Astrocyte (in vitro differentiated cells and primary cell): ENCODE measurements at regions not wholly inside any gene's neighbourhood (a gene's known extent, or its start where the extent isn't known, plus 50 kb on each side); places are given as distances from the start of the nearest gene placed in this dataset.

ENCODE experiments used
- DNase-seq: peaks from one replicate; pipeline ENCODE4 v3.0.0-alpha.2; 2010; ENCODE audit warnings: low read depth
- FAIRE-seq: peaks from 2 replicates; lab custom pipeline; 2011; peaks lifted over from hg19 to GRCh38; lab: Jason Lieb, UNC
- H2AFZ ChIP-seq: 2 replicates; pipeline ENCODE4 v1.6.0; 2012; ENCODE audit warnings: low read depth, low read length, inconsistent platforms
- H3K27ac ChIP-seq: 2 replicates; pipeline ENCODE4 v1.5.1; 2011; ENCODE audit warnings: low read depth, low read length, inconsistent platforms
- H3K27me3 ChIP-seq: 2 replicates; pipeline ENCODE4 v1.6.0; 2011; ENCODE audit warnings: low read length, inconsistent platforms; ENCODE audit not compliant: insufficient read depth
- H3K36me3 ChIP-seq: 2 replicates; pipeline ENCODE4 v1.5.1; 2011; ENCODE audit warnings: low read length, inconsistent platforms; ENCODE audit not compliant: insufficient read depth
- H3K4me1 ChIP-seq: 2 replicates; pipeline ENCODE4 v1.5.1; 2011; ENCODE audit warnings: low read length, inconsistent platforms; ENCODE audit not compliant: insufficient read depth
- H3K4me2 ChIP-seq: 2 replicates; pipeline ENCODE4 v1.6.0; 2012; ENCODE audit warnings: low read length, inconsistent platforms
- H3K4me3 ChIP-seq: 2 replicates; pipeline ENCODE4 v1.5.1; 2011; ENCODE audit warnings: low read depth, mild to moderate bottlenecking, low read length, inconsistent platforms; ENCODE audit not compliant: insufficient read depth
- H3K79me2 ChIP-seq: 2 replicates; pipeline ENCODE4 v1.6.0; 2012; ENCODE audit warnings: mild to moderate bottlenecking, low read length, inconsistent platforms; ENCODE audit not compliant: insufficient read depth
- H3K9ac ChIP-seq: 2 replicates; pipeline ENCODE4 v1.6.0; 2012; ENCODE audit warnings: mild to moderate bottlenecking, low read length, inconsistent platforms
- H3K9me3 ChIP-seq: 2 replicates; pipeline ENCODE4 v1.5.1; 2012; ENCODE audit warnings: low read depth, mild to moderate bottlenecking, low read length, inconsistent platforms; ENCODE audit not compliant: insufficient read depth
- H4K20me1 ChIP-seq: 2 replicates; pipeline ENCODE4 v1.6.0; 2012; ENCODE audit warnings: low read length, inconsistent platforms; ENCODE audit not compliant: insufficient read depth
- H3K27ac Mint-ChIP-seq: one replicate; pipeline ENCODE4 v1.8.0; 2021; ENCODE audit warnings: mild to moderate bottlenecking, mixed read lengths; ENCODE audit not compliant: unreplicated experiment
- H3K27me3 Mint-ChIP-seq: one replicate; pipeline ENCODE4 v1.8.0; 2021; ENCODE audit warnings: low read depth, mixed read lengths; ENCODE audit not compliant: unreplicated experiment
- H3K36me3 Mint-ChIP-seq: one replicate; pipeline ENCODE4 v1.8.0; 2021; ENCODE audit warnings: low read depth, mixed read lengths; ENCODE audit not compliant: unreplicated experiment
- H3K4me1 Mint-ChIP-seq: one replicate; pipeline ENCODE4 v1.8.0; 2021; ENCODE audit warnings: low read depth, mixed read lengths; ENCODE audit not compliant: unreplicated experiment
- H3K4me3 Mint-ChIP-seq: one replicate; pipeline ENCODE4 v1.8.0; 2021; ENCODE audit warnings: mild to moderate bottlenecking, moderate library complexity, mixed read lengths; ENCODE audit not compliant: unreplicated experiment
- H3K9me3 Mint-ChIP-seq: one replicate; pipeline ENCODE4 v1.8.0; 2021; ENCODE audit warnings: mild to moderate bottlenecking, mixed read lengths; ENCODE audit not compliant: unreplicated experiment
- EZH2 ChIP-seq: IDR thresholded peaks from 2 replicates; pipeline ENCODE4 v1.6.1; 2012; ENCODE audit warnings: mild to moderate bottlenecking, low read length, inconsistent platforms; ENCODE audit not compliant: insufficient read depth
- TF ChIP-seq, protein P1 (sequence below): IDR thresholded peaks from 2 replicates; pipeline ENCODE4 v1.5.1; 2011; ENCODE audit warnings: low read depth, mild to moderate bottlenecking, inconsistent platforms, low read length, moderate library complexity; ENCODE audit not compliant: insufficient read depth

DNA sequence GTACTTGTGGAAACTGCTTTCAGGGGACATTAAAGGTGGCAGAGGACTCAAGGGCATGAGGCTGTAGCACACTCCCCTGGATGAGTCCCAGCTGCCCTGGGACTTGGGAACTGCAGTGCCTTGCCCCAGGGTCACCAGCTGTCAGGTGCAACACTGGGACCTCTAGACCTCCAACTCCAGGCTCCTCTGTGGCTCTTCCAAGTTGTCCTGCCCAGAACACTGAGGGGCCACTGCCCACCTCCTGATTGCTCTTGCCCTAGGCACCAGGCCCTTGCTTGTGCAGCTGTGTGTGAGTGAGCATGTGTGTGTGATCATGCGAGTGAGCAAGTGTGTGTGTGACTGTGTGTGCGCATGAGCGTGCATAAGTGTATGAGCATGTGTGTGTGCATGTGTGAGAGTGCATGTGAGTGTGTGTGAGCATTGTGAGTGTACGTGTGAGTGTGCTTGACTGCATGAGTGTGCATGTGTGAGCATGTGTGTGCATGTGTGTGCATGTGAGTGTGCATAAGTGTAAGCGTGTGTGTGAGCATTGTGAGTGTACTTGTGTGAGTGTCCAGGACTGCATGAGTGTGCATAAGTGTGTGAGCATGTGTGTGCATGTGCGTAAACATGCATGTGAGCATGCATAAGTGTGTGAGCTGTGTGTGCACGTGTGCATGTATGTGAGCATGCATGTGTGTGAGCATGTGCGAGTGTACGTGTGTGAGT, 301.5 kb downstream of the NDUFA10 start:
- no peak overlapping the region for H3K27ac Mint-ChIP-seq
- Histone ChIP-seq H2AFZ (no peak overlapping the region), H4K20me1 (no peaks in the 10 kb centered on the region), H3K79me2 (no peaks in the 10 kb centered on the region), H3K27ac (no peak overlapping the region), H3K9me3 (peaks cover 11% of the 10 kb centered on the region), H3K27me3 (no peaks in the 10 kb centered on the region), H3K4me2 (no peak overlapping the region), H3K4me3 (no peak overlapping the region), H3K9ac (no peak overlapping the region), H3K4me1 (no peaks in the 10 kb centered on the region), H3K36me3 (no peaks in the 10 kb centered on the region)
- no peak for DNase-seq
- FAIRE-seq = no peak
- H3K36me3 Mint-ChIP-seq = no peaks in the 10 kb centered on the region
- H3K27me3 Mint-ChIP-seq = peaks cover 27% of the 10 kb centered on the region
- no peak overlapping the region for H3K4me3 Mint-ChIP-seq
- H3K4me1 Mint-ChIP-seq = no peaks in the 10 kb centered on the region
- H3K9me3 Mint-ChIP-seq = peaks cover 9% of the 10 kb centered on the region
- TF ChIP-seq EZH2 = no peak
- TF ChIP-seq, protein P1, sequence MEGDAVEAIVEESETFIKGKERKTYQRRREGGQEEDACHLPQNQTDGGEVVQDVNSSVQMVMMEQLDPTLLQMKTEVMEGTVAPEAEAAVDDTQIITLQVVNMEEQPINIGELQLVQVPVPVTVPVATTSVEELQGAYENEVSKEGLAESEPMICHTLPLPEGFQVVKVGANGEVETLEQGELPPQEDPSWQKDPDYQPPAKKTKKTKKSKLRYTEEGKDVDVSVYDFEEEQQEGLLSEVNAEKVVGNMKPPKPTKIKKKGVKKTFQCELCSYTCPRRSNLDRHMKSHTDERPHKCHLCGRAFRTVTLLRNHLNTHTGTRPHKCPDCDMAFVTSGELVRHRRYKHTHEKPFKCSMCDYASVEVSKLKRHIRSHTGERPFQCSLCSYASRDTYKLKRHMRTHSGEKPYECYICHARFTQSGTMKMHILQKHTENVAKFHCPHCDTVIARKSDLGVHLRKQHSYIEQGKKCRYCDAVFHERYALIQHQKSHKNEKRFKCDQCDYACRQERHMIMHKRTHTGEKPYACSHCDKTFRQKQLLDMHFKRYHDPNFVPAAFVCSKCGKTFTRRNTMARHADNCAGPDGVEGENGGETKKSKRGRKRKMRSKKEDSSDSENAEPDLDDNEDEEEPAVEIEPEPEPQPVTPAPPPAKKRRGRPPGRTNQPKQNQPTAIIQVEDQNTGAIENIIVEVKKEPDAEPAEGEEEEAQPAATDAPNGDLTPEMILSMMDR = no peak

DNA sequence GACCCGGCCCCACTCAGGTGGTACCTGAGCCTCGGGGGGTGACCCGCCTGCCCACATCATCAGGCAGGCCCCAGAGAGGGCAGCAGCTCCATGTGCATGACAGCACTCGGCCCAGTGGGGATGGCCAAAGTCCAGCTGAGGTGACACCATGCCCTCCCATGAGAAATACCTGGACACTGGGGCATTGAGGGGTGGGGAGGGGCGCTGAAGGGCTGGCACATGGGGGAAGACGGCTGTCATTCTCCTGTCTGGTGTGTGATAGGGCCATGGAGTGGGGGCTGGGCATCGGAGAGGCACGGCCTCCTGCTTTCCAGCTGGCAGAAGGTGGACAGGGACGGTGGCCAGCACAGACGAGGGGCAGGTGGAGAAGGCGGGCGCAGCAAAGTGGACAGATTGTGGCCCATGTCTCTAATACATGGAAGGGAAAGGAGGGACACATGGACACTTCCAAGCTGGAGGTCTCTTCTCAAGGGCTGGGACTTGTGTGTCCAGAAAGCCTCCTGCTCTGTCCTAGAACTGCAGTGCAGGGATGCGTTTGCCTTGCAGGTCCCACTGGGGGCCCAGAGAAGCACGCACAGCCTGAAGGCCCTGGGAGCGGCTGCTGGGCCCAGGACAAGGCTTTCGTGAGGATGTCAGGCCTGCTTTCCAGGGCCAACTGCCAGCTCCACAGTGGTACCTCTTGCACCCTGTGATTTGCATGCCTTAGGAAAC, 302.2 kb downstream of the NDUFA10 start:
- Histone ChIP-seq H3K9me3 (peaks cover 11% of the 10 kb centered on the region), H2AFZ (no peak overlapping the region), H3K4me1 (no peaks in the 10 kb centered on the region), H3K4me3 (no peak overlapping the region), H3K27me3 (no peaks in the 10 kb centered on the region), H3K9ac (no peak overlapping the region), H3K27ac (no peak overlapping the region), H3K36me3 (no peaks in the 10 kb centered on the region), H4K20me1 (no peaks in the 10 kb centered on the region), H3K79me2 (no peaks in the 10 kb centered on the region), H3K4me2 (no peak overlapping the region)
- Mint-ChIP-seq H3K36me3 (no peaks in the 10 kb centered on the region), H3K4me1 (no peaks in the 10 kb centered on the region), H3K27me3 (peaks cover 20% of the 10 kb centered on the region), H3K9me3 (peaks cover 9% of the 10 kb centered on the region), H3K4me3 (no peak overlapping the region), H3K27ac (no peak overlapping the region)
- FAIRE-seq = no peak
- TF ChIP-seq EZH2 = no peak
- TF ChIP-seq, protein P1 = no peak
- no peak for DNase-seq
